Epithelial cell of prostate (primary cell): ENCODE measurements at regions not wholly inside any gene's neighbourhood (a gene's known extent, or its start where the extent isn't known, plus 50 kb on each side); places are given as distances from the start of the nearest gene placed in this dataset.
"Not testable (repeated sequence)": the region's sequence is repeated elsewhere in the genome, so short reads cannot be mapped to it uniquely, and the experiment has no call there.

Experiments
- DNase-seq: peaks from one replicate; pipeline ENCODE4 v3.0.0-alpha.2; 2011; ENCODE audit warnings: low read depth, low spot score
- H3K27ac ChIP-seq: fragments of 450-650 bp; 2 replicates; pipeline ENCODE4 v1.5.1; 2017; ENCODE audit warnings: mild to moderate bottlenecking

- no peak for DNase-seq
- no peak overlapping the region for H3K27ac ChIP-seq
Measured at GRCh38 chr11:44361813-44362212, 51.9 kb upstream of the ALX4 start.

GRCh38 chr11:44363116-44363515, 53.2 kb upstream of the ALX4 start:
- no peak overlapping the region for H3K27ac ChIP-seq
- DNase-seq: no peak

- no peak overlapping the region for H3K27ac ChIP-seq
- no peak for DNase-seq
Measured at GRCh38 chr11:44364596-44364995, 54.7 kb upstream of the ALX4 start.

GRCh38 chr11:44365616-44366015, 55.7 kb upstream of the ALX4 start:
- H3K27ac ChIP-seq: no peak overlapping the region
- no peak for DNase-seq

GRCh38 chr11:44366026-44366425, 56.1 kb upstream of the ALX4 start:
- no peak overlapping the region for H3K27ac ChIP-seq
- no peak for DNase-seq

GRCh38 chr11:44366741-44367140, 56.8 kb upstream of the ALX4 start:
- no peak for DNase-seq
- H3K27ac ChIP-seq: no peak overlapping the region

- no peak for DNase-seq
- no peak overlapping the region for H3K27ac ChIP-seq
Measured at GRCh38 chr11:44367452-44367851, 57.5 kb upstream of the ALX4 start.

GRCh38 chr11:44368886-44369285, 58.9 kb upstream of the ALX4 start:
- no peak for DNase-seq
- H3K27ac ChIP-seq: no peak overlapping the region

- not testable (repeated sequence) for H3K27ac ChIP-seq, DNase-seq
Measured at GRCh38 chr11:44371042-44371441, 61.1 kb upstream of the ALX4 start.

GRCh38 chr11:44371706-44372105, 61.8 kb upstream of the ALX4 start:
- no peak for DNase-seq
- no peak overlapping the region for H3K27ac ChIP-seq

GRCh38 chr11:44372989-44373388, 63.0 kb upstream of the ALX4 start:
- H3K27ac ChIP-seq: no peak overlapping the region

GRCh38 chr11:44374001-44374400, 64.1 kb upstream of the ALX4 start:
- no peak overlapping the region for H3K27ac ChIP-seq
- DNase-seq: no peak

More at GRCh38 chr11:44372989-44373388, 63.0 kb upstream of the ALX4 start:
- DNase-seq: no peak

GRCh38 chr11:44376423-44376822, 66.5 kb upstream of the ALX4 start:
- no peak for DNase-seq
- H3K27ac ChIP-seq: no peak overlapping the region

GRCh38 chr11:44377121-44377520, 67.2 kb upstream of the ALX4 start:
- no peak for DNase-seq
- no peak overlapping the region for H3K27ac ChIP-seq

GRCh38 chr11:44377914-44378321, 68.0 kb upstream of the ALX4 start:
- DNase-seq: no peak
- H3K27ac ChIP-seq: no peak overlapping the region

- H3K27ac ChIP-seq: no peak overlapping the region
- no peak for DNase-seq
Measured at GRCh38 chr11:44379141-44380008, 69.4 kb upstream of the ALX4 start.

- H3K27ac ChIP-seq: no peak overlapping the region
- DNase-seq: no peak
Measured at GRCh38 chr11:44380009-44380313, 70.0 kb upstream of the ALX4 start.

- no peak overlapping the region for H3K27ac ChIP-seq
- no peak for DNase-seq
Measured at GRCh38 chr11:44380820-44381219, 70.9 kb upstream of the ALX4 start.

GRCh38 chr11:44381261-44381660, 71.3 kb upstream of the ALX4 start:
- no peak overlapping the region for H3K27ac ChIP-seq
- no peak for DNase-seq

GRCh38 chr11:44382118-44382517, 72.2 kb upstream of the ALX4 start:
- H3K27ac ChIP-seq: no peak overlapping the region
- no peak for DNase-seq

GRCh38 chr11:44382656-44383240, 72.8 kb upstream of the ALX4 start:
- no peak for DNase-seq
- H3K27ac ChIP-seq: no peak overlapping the region

GRCh38 chr11:44383246-44383645, 73.3 kb upstream of the ALX4 start:
- no peak overlapping the region for H3K27ac ChIP-seq
- DNase-seq: no peak
